Peyer's patch (tissue), 4 donors: ENCODE measurements at regions not wholly inside any gene's neighbourhood (a gene's known extent, or its start where the extent isn't known, plus 50 kb on each side); places are given as distances from the start of the nearest gene placed in this dataset.

Experiments used
- CTCF ChIP-seq, 6 experiments: fragments of 450-650 bp in 4 of 6; fragments of 200-600 bp in 2 of 6; sonication (generic) in 1 of 6; IDR thresholded peaks; one replicate each; pipeline ENCODE4 v1.5.1; 2017 to 2019; ENCODE audit warnings: antibody characterized with exemption in 6 of 6, mild to moderate bottlenecking in 3 of 6, moderate library complexity in 1 of 6
- POLR2A ChIP-seq, 2 donors: fragments of 450-650 bp; IDR thresholded peaks; one replicate each; pipeline ENCODE4 v1.5.1; 2017; ENCODE audit warnings: antibody characterized with exemption in 2 of 2, mild to moderate bottlenecking in 2 of 2, moderate library complexity in 2 of 2

DNA sequence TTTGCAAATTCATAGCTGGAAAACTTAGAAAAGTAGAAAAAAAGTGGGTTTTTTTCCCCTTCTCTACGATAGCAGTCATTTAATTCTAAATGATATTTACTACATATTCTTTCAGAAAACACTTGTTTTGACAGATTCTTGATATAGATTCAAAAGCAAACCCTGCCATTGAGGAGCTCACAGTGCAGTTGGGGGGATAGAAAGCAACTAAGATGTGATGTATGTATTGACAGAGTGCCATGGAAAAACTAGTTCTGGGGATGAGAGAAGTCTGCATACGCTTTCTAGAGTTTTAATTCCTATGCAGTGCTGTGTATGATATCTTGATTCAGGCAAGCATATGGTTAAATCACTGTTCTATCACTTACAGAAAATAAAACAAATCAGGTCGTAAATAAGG, 436.6 kb upstream of the GHITM start:
- TF ChIP-seq CTCF (IDR thresholded peaks at IDR 0.05) (no peak), POLR2A (IDR thresholded peaks at IDR 0.05) (no peak)
